Ascending aorta (tissue), 2 donors: ENCODE measurements at regions not wholly inside any gene's neighbourhood (a gene's known extent, or its start where the extent isn't known, plus 50 kb on each side); places are given as distances from the start of the nearest gene placed in this dataset.

Source experiments
- DNase-seq, 2 donors: peaks; one replicate each; pipeline ENCODE4 v3.0.0-alpha.2; 2019; ENCODE audit warnings: low spot score in 2 of 2
- H3K27ac ChIP-seq, 2 donors: fragments of 200-600 bp; sonication (generic); one replicate each; pipeline ENCODE4 v1.5.1; 2016 to 2017; ENCODE audit warnings: mild to moderate bottlenecking in 1 of 2
- H3K27me3 ChIP-seq: fragments of 200-600 bp; sonication (generic); one replicate; pipeline ENCODE4 v1.5.1; 2017
- H3K36me3 ChIP-seq, 2 donors: fragments of 200-600 bp; sonication (generic); one replicate each; pipeline ENCODE4 v1.5.1; 2016
- H3K4me1 ChIP-seq, 2 donors: fragments of 200-600 bp; sonication (generic); one replicate each; pipeline ENCODE4 v1.5.1; 2016 to 2017; ENCODE audit warnings: mild to moderate bottlenecking in 1 of 2
- H3K4me3 ChIP-seq, 2 donors: fragments of 200-600 bp; sonication (generic); one replicate each; pipeline ENCODE4 v1.5.1; 2016 to 2017; ENCODE audit warnings: mild to moderate bottlenecking in 1 of 2
- H3K9me3 ChIP-seq, 2 donors: fragments of 200-600 bp; sonication (generic); one replicate each; pipeline ENCODE4 v1.5.1; 2016
- intact Hi-C: fragments of 100-400 bp; cut with DNase I; formaldehyde crosslinking; loops from one replicate; pipeline ENCODE4 v1.15.1; 2023
- TF ChIP-seq, protein P1 (sequence below), 3 experiments: fragments of 200-600 bp in 2 of 3; fragments of 450-650 bp in 1 of 3; sonication (generic) in 2 of 3; IDR thresholded peaks; one replicate each; pipeline ENCODE4 v1.5.1; 2016 to 2019; ENCODE audit warnings: antibody characterized with exemption in 3 of 3, mild to moderate bottlenecking in 1 of 3, moderate library complexity in 1 of 3

GRCh38 chr2:188833331-188833730 is 140.8 kb upstream of the COL3A1 start:
- H3K4me1 ChIP-seq, result no peaks in the 10 kb centered on the region
- no peak for DNase-seq
- no peak overlapping the region for H3K27ac ChIP-seq
- H3K36me3 ChIP-seq, result no peaks in the 10 kb centered on the region
- TF ChIP-seq, protein P1, sequence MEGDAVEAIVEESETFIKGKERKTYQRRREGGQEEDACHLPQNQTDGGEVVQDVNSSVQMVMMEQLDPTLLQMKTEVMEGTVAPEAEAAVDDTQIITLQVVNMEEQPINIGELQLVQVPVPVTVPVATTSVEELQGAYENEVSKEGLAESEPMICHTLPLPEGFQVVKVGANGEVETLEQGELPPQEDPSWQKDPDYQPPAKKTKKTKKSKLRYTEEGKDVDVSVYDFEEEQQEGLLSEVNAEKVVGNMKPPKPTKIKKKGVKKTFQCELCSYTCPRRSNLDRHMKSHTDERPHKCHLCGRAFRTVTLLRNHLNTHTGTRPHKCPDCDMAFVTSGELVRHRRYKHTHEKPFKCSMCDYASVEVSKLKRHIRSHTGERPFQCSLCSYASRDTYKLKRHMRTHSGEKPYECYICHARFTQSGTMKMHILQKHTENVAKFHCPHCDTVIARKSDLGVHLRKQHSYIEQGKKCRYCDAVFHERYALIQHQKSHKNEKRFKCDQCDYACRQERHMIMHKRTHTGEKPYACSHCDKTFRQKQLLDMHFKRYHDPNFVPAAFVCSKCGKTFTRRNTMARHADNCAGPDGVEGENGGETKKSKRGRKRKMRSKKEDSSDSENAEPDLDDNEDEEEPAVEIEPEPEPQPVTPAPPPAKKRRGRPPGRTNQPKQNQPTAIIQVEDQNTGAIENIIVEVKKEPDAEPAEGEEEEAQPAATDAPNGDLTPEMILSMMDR (IDR thresholded peaks at IDR 0.05), result no peak
- H3K27me3 ChIP-seq, result no peaks in the 10 kb centered on the region
- intact Hi-C loops, result no loop called here
- H3K4me3 ChIP-seq, result no peak overlapping the region
- H3K9me3 ChIP-seq, result peaks cover 0 to 21% of the 10 kb centered on the region in 2 donors

GRCh38 chr2:188833799-188834198 is 140.4 kb upstream of the COL3A1 start:
- DNase-seq, result no peak
- Histone ChIP-seq H3K27me3 (no peaks in the 10 kb centered on the region), H3K27ac (no peak overlapping the region), H3K4me1 (no peaks in the 10 kb centered on the region), H3K4me3 (no peak overlapping the region), H3K36me3 (no peaks in the 10 kb centered on the region), H3K9me3 (peaks cover 0 to 25% of the 10 kb centered on the region in 2 donors)
- intact Hi-C loops, result no loop called here
- TF ChIP-seq, protein P1 (IDR thresholded peaks at IDR 0.05), result no peak

DNA sequence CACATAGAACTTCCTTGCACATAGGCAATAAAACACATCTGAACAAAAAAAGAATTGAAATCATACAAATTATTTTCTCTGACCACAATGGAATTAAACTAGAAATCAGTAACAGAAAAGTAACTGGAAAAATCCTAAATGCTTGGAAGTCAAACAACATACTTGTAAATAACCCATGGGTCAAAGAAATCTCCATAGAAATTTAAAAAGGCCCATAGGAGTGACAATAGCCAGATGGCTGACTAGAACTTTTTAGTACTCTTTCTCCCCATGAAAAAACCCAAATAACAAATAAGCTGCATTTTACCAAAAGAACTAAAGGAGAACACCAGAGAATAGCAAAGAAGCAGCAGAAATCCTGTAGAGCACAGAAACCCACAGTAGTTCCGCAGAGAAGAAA is 139.2 kb upstream of the COL3A1 start:
- Histone ChIP-seq H3K36me3 (no peaks in the 10 kb centered on the region), H3K27ac (no peak overlapping the region), H3K9me3 (peaks cover 0 to 20% of the 10 kb centered on the region in 2 donors), H3K27me3 (no peaks in the 10 kb centered on the region), H3K4me3 (no peak overlapping the region), H3K4me1 (no peaks in the 10 kb centered on the region)
- DNase-seq, result no peak
- TF ChIP-seq, protein P1 (IDR thresholded peaks at IDR 0.05), result no peak
- intact Hi-C loops, result no loop called here

DNA sequence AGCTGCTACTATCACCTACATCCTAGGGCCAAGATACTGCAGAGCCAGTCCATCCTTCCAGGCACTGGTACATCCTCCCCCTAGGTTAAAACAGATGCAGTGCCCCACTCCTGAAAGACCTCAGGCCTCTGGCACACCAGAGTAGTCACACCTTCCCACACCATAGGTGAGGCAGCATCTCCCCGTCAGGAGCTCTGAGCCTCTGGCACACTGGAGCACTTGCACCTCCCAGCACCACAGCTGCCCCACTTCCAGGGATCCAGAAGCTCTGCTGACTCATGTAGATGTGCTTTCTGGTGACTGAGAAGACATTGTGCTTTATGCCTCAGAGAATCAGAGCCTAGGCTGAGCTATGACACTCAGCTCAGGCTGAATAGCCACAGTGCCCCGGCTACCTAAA is 138.4 kb upstream of the COL3A1 start:
- H3K4me1 ChIP-seq, result no peaks in the 10 kb centered on the region
- H3K27me3 ChIP-seq, result no peaks in the 10 kb centered on the region
- H3K36me3 ChIP-seq, result no peaks in the 10 kb centered on the region
- TF ChIP-seq, protein P1 (IDR thresholded peaks at IDR 0.05), result no peak
- peaks cover 0 to 16% of the 10 kb centered on the region in 2 donors for H3K9me3 ChIP-seq
- intact Hi-C loops, result no loop called here
- H3K4me3 ChIP-seq, result no peak overlapping the region
- H3K27ac ChIP-seq, result no peak overlapping the region
- DNase-seq, result no peak

- no peaks in the 10 kb centered on the region for H3K27me3 ChIP-seq
- no peak overlapping the region for H3K4me3 ChIP-seq
- H3K9me3 ChIP-seq, result no peaks in the 10 kb centered on the region
- intact Hi-C loops, result no loop called here
- TF ChIP-seq, protein P1 (IDR thresholded peaks at IDR 0.05), result no peak
- no peak for DNase-seq
- H3K27ac ChIP-seq, result no peak overlapping the region
- H3K4me1 ChIP-seq, result no peaks in the 10 kb centered on the region
- no peaks in the 10 kb centered on the region for H3K36me3 ChIP-seq
Measured at GRCh38 chr2:188845692-188846091, 128.5 kb upstream of the COL3A1 start.

DNA sequence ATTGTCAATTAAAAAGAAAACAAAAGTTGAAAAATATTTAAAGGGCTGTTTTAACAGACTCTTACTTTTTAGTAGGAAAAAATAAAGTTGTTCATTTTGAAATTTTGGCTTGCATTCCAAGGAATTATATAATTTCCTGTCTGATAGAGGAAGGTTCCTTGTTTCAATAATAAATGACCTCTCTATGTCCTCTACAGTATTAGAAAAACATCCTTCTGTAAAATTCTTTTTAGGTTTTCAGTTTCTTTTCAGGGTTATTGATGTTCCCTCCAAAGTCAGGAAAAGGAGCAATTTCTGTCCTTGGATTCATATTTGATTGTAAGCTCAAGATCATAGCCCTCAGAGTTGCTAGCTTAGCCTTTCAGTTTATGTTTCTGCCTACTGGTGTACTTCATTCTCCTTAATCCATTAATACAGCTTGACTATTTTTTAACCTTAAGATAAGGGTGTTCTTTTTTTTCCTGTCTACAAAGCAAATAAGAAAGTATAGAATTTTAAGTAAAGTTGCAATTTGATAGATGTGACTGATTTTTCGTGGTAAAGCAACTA is 125.2 kb upstream of the COL3A1 start:
- Histone ChIP-seq H3K4me1 (no peaks in the 10 kb centered on the region), H3K27me3 (no peaks in the 10 kb centered on the region), H3K27ac (no peak overlapping the region), H3K9me3 (no peaks in the 10 kb centered on the region), H3K4me3 (no peak overlapping the region), H3K36me3 (no peaks in the 10 kb centered on the region)
- TF ChIP-seq, protein P1 (IDR thresholded peaks at IDR 0.05), result no peak
- no peak for DNase-seq
- intact Hi-C loops, result no loop called here
